ENCODE measurements at regions not wholly inside any gene's neighbourhood (a gene's known extent, or its start where the extent isn't known, plus 50 kb on each side); places are given as distances from the start of the nearest gene placed in this dataset.
A peak's percentile ranks its signal among the peaks of the same experiment; 100 is the strongest.

DNA sequence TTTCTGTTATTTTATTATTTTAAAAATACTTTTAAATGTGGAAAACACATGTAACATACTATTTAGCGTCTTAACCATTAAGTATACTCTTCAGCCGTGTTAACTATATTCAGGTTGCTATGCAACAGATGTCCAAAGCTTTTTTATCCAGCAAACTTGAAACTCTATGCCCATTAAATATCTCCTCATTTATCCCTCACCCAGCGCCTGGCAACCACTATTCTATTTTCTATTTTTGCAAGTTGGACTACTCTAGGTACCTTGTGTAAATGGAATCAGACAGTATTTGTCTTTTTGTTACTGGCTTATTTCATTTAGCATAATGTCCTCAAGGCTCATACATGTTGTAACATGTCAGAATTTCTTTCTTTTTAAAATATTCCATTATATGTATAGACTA is 174.6 kb downstream of the PCDH10 start:
- intact Hi-C loops (cut with DNase I; ENCODE audit: low total_unique reads): no loop called here
- Histone ChIP-seq H3K36me3 (no peaks in the 10 kb centered on the region), H3K27ac (no peak overlapping the region), H3K27me3 (replicated peaks in 1 of 7) (no peaks in the 10 kb centered on the region), H3K4me1 (no peaks in the 10 kb centered on the region), H3K9me3 (peaks cover 0 to 1% (median 0%) of the 10 kb centered on the region in 8 donors), H3K4me3 (no peak overlapping the region)
- WGBS, 5 donors: 85 to 93% (median 88%) methylated on average over 3 of the region's 3 CpGs
- DNase-seq: no peak
- TF ChIP-seq, protein P1, sequence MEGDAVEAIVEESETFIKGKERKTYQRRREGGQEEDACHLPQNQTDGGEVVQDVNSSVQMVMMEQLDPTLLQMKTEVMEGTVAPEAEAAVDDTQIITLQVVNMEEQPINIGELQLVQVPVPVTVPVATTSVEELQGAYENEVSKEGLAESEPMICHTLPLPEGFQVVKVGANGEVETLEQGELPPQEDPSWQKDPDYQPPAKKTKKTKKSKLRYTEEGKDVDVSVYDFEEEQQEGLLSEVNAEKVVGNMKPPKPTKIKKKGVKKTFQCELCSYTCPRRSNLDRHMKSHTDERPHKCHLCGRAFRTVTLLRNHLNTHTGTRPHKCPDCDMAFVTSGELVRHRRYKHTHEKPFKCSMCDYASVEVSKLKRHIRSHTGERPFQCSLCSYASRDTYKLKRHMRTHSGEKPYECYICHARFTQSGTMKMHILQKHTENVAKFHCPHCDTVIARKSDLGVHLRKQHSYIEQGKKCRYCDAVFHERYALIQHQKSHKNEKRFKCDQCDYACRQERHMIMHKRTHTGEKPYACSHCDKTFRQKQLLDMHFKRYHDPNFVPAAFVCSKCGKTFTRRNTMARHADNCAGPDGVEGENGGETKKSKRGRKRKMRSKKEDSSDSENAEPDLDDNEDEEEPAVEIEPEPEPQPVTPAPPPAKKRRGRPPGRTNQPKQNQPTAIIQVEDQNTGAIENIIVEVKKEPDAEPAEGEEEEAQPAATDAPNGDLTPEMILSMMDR (IDR thresholded peaks at IDR 0.05 in 8 of 11, conservative IDR thresholded peaks at IDR 0.05 in 3 of 11): no peak
- TF ChIP-seq POLR2AphosphoS5 (IDR thresholded peaks at IDR 0.05): no peak
- TF ChIP-seq POLR2A (IDR thresholded peaks at IDR 0.05): no peak

DNA sequence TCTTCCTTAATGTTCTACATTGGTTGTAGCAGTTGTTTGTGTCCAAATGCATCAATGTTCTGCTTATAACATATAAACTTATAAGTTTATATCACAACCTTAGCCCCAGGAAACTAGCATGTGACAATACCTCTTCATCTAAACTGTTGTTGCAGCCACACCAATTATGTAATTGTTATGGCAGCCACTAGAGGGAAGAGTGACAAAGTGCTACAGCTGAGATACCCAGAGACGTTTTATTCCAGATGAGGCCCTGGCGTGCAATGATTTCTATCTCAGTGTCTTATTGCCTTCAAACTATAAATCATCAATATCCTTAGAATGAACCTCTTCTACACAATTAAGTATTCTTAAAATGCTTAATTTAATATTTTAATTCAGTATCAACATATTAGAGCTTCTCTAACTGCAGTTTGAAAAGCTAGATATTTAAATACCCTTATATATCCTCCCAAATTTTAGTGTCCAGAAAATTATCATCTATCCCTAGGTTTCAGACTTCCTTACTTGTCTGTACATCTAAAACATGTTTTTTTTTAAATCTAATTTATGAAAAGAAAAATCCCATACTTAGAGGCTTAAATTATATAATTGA is 171.6 kb downstream of the PCDH10 start:
- WGBS, 5 donors: 14 to 30% (median 16%) methylated on average over 2 of the region's 2 CpGs
- TF ChIP-seq, protein P1 (IDR thresholded peaks at IDR 0.05 in 8 of 11, conservative IDR thresholded peaks at IDR 0.05 in 3 of 11): peak in 5 of 11 experiments; percentile 10 to 33 (median 26)
- TF ChIP-seq POLR2AphosphoS5 (IDR thresholded peaks at IDR 0.05): no peak
- H3K27ac ChIP-seq: no peak overlapping the region
- no peaks in the 10 kb centered on the region for H3K4me1 ChIP-seq
- H3K36me3 ChIP-seq: no peaks in the 10 kb centered on the region
- H3K4me3 ChIP-seq: no peak overlapping the region
- H3K9me3 ChIP-seq: no peaks in the 10 kb centered on the region
- intact Hi-C loops (cut with DNase I; ENCODE audit: low total_unique reads): no loop called here
- H3K27me3 ChIP-seq (replicated peaks in 1 of 7): no peaks in the 10 kb centered on the region
- DNase-seq: no peak

- no peaks in the 10 kb centered on the region for H3K4me1 ChIP-seq
- no peak overlapping the region for H3K27ac ChIP-seq
- no peaks in the 10 kb centered on the region for H3K27me3 ChIP-seq (replicated peaks in 1 of 7)
- H3K9me3 ChIP-seq: no peaks in the 10 kb centered on the region
- no peak for DNase-seq
- TF ChIP-seq, protein P1 (IDR thresholded peaks at IDR 0.05 in 8 of 11, conservative IDR thresholded peaks at IDR 0.05 in 3 of 11): no peak
- TF ChIP-seq POLR2A (IDR thresholded peaks at IDR 0.05): no peak
- TF ChIP-seq POLR2AphosphoS5 (IDR thresholded peaks at IDR 0.05): no peak
- 77 to 90% (median 87%) methylated on average over 5 of the region's 5 CpGs for WGBS, 5 donors
- intact Hi-C loops (cut with DNase I; ENCODE audit: low total_unique reads): no loop called here
- H3K36me3 ChIP-seq: no peaks in the 10 kb centered on the region
- no peak overlapping the region for H3K4me3 ChIP-seq
Observed at GRCh38 chr4:133316909-133317308, 167.8 kb downstream of the PCDH10 start.

GRCh38 chr4:133314991-133315390 is 165.9 kb downstream of the PCDH10 start:
- 58 to 79% (median 67%) methylated on average over 1 of the region's 1 CpG for WGBS, 5 donors
- Histone ChIP-seq H3K9me3 (no peaks in the 10 kb centered on the region), H3K36me3 (no peaks in the 10 kb centered on the region), H3K4me3 (no peak overlapping the region), H3K4me1 (no peaks in the 10 kb centered on the region), H3K27ac (no peak overlapping the region), H3K27me3 (replicated peaks in 1 of 7) (no peaks in the 10 kb centered on the region)
- DNase-seq: no peak
- no peak for TF ChIP-seq POLR2AphosphoS5 (IDR thresholded peaks at IDR 0.05)
- intact Hi-C loops (cut with DNase I; ENCODE audit: low total_unique reads): no loop called here

DNA sequence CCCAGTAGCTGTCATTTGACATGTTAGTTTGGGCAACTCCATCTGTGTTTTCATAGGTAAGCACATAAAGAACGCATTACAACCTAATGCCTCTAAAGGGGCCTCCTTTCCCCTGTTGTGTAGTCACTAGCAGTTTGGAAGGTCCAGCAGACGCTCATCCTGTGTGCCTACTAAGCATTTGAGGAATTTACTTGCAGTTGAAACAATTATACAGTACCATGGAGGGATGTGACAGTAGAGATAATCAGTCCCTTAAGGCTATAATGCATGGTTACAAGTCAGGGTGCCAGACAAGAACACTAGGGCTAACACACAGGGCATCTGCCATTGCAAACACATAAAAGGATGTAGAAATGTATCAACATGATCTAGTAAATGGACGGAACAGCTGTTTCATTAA is 138.3 kb downstream of the PCDH10 start:
- DNase-seq: no peak
- Histone ChIP-seq H3K36me3 (no peaks in the 10 kb centered on the region), H3K4me3 (no peak overlapping the region), H3K27ac (no peak overlapping the region), H3K9me3 (no peaks in the 10 kb centered on the region), H3K27me3 (replicated peaks in 1 of 7) (no peaks in the 10 kb centered on the region), H3K4me1 (no peaks in the 10 kb centered on the region)
- TF ChIP-seq, protein P1 (IDR thresholded peaks at IDR 0.05 in 8 of 11, conservative IDR thresholded peaks at IDR 0.05 in 3 of 11): no peak
- TF ChIP-seq POLR2AphosphoS5 (IDR thresholded peaks at IDR 0.05): no peak
- TF ChIP-seq POLR2A (IDR thresholded peaks at IDR 0.05): no peak
- intact Hi-C loops (cut with DNase I; ENCODE audit: low total_unique reads): no loop called here
- WGBS, 5 donors: 72 to 83% (median 76%) methylated on average over 3 of the region's 3 CpGs
